Endodermal cell (in vitro differentiated cells): ENCODE measurements at regions not wholly inside any gene's neighbourhood (a gene's known extent, or its start where the extent isn't known, plus 50 kb on each side); places are given as distances from the start of the nearest gene placed in this dataset.

Source experiments
- DNase-seq: peaks from one replicate; pipeline ENCODE4 v3.0.0-alpha.2; 2017
- H3K27ac ChIP-seq: 2 replicates; pipeline ENCODE4 v1.5.1; 2013; ENCODE audit warnings: mild to moderate bottlenecking, low read depth, low read length, moderate library complexity
- H3K27me3 ChIP-seq: 2 replicates; pipeline ENCODE4 v1.6.1; 2013; ENCODE audit warnings: mild to moderate bottlenecking, low read length, moderate library complexity; ENCODE audit not compliant: insufficient read depth, control insufficient read depth, poor library complexity, severe bottlenecking
- H3K36me3 ChIP-seq: 2 replicates; pipeline ENCODE4 v1.7.0; 2013; ENCODE audit warnings: mild to moderate bottlenecking, low read length, moderate library complexity; ENCODE audit not compliant: control insufficient read depth, insufficient read depth
- H3K4me1 ChIP-seq: one replicate; pipeline ENCODE4 v1.7.0; 2013; ENCODE audit warnings: low read length; ENCODE audit not compliant: control insufficient read depth, insufficient read depth
- H3K4me3 ChIP-seq: 2 replicates; pipeline ENCODE4 v1.5.1; 2013; ENCODE audit warnings: mild to moderate bottlenecking, low read length, moderate library complexity
- H3K9ac ChIP-seq: 2 replicates; pipeline ENCODE4 v1.6.1; 2013; ENCODE audit warnings: mild to moderate bottlenecking, low read length, moderate library complexity; ENCODE audit not compliant: poor library complexity, severe bottlenecking; ENCODE audit errors: extremely low read depth
- H3K9me3 ChIP-seq: 2 replicates; pipeline ENCODE4 v1.6.1; 2013; ENCODE audit warnings: mild to moderate bottlenecking, low read length, moderate library complexity; ENCODE audit not compliant: control insufficient read depth
- H3K27ac Mint-ChIP-seq: 2 replicates; pipeline ENCODE4 v1.8.0; 2020; ENCODE audit warnings: mixed read lengths
- H3K27me3 Mint-ChIP-seq: 2 replicates; pipeline ENCODE4 v1.8.0; 2021; ENCODE audit warnings: mild to moderate bottlenecking, mixed read lengths; ENCODE audit not compliant: insufficient read depth
- H3K36me3 Mint-ChIP-seq: 2 replicates; pipeline ENCODE4 v1.8.0; 2020; ENCODE audit warnings: low read depth, mixed read lengths
- H3K4me1 Mint-ChIP-seq: 2 replicates; pipeline ENCODE4 v1.8.0; 2020; ENCODE audit warnings: mixed read lengths
- H3K4me3 Mint-ChIP-seq: 2 replicates; pipeline ENCODE4 v1.8.0; 2020; ENCODE audit warnings: mild to moderate bottlenecking, moderate library complexity, mixed read lengths
- H3K9me3 Mint-ChIP-seq: 2 replicates; pipeline ENCODE4 v1.8.0; 2020; ENCODE audit warnings: mild to moderate bottlenecking, mixed read lengths
- CTCF ChIP-seq: fragments of 200-600 bp; sonication (generic); conservative IDR thresholded peaks from 2 replicates; pipeline ENCODE4 v1.5.0; 2021; ENCODE audit warnings: antibody characterized with exemption, mild to moderate bottlenecking
- WGBS, 2 experiments: methylation state at CpG; one replicate each; pipeline versions ENCODE4 v1.1.5 to v1.1.7; 2013; ENCODE audit warnings: missing lambda C conversion rate in 2 of 2, mixed read lengths in 1 of 2; ENCODE audit not compliant: insufficient coverage in 1 of 2, insufficient read length in 1 of 2; 5-methylcytosine and 5-hydroxymethylcytosine counted together

DNA sequence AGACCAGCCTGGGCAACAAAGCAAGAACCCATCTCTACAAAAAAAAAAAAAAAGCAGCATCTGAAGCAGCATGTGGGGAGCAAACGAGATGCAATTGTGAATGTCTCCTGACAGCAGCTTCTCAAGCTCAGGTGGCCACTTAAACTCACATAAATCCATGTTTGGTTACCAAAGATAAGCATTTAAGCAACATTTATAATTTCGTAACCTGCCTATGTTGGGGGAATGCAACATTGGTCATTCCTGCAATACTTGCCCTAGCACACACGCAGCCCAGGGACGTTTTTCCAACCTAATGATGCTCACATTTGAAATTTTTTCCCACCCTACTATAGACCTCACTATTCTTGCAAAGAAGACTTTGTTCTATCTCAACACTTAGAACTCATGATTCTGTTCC is 113.3 kb downstream of the ZFP64 start:
- H3K9me3 Mint-ChIP-seq = no peaks in the 10 kb centered on the region
- H3K4me3 Mint-ChIP-seq = no peak overlapping the region
- H3K4me1 ChIP-seq = peaks cover 18% of the 10 kb centered on the region
- no peaks in the 10 kb centered on the region for H3K36me3 ChIP-seq
- no peak for DNase-seq
- TF ChIP-seq CTCF = no peak
- H3K27me3 ChIP-seq = no peaks in the 10 kb centered on the region
- no peaks in the 10 kb centered on the region for H3K36me3 Mint-ChIP-seq
- no peaks in the 10 kb centered on the region for H3K27me3 Mint-ChIP-seq
- no peaks in the 10 kb centered on the region for H3K9me3 ChIP-seq
- H3K27ac ChIP-seq = no peak overlapping the region
- 95 to 96% methylated on average over 4 of the region's 4 CpGs for WGBS, 2 experiments
- no peak overlapping the region for H3K27ac Mint-ChIP-seq
- H3K4me1 Mint-ChIP-seq = peaks cover 34% of the 10 kb centered on the region
- H3K9ac ChIP-seq = no peak overlapping the region
- no peak overlapping the region for H3K4me3 ChIP-seq

DNA sequence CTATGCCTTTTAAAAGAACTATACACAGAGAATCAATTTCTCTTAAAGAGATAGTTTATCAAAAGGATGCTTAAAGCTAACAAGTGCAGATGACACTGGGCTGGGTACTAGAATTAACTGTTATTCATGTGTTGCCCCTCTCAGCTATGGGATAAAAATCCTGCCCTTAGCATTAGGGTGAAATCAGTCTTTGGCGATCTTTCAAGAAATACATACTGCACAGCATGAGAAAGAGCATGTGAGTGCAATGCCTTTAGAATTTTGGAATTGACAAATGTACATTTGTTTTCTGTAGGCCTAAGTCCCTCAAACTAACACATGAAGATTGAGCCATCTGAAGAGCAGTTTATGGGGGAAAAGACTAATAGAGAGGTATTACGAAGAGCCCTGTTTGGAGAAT is 115.4 kb downstream of the ZFP64 start:
- H3K9me3 Mint-ChIP-seq = no peaks in the 10 kb centered on the region
- no peaks in the 10 kb centered on the region for H3K9me3 ChIP-seq
- H3K36me3 Mint-ChIP-seq = no peaks in the 10 kb centered on the region

DNA sequence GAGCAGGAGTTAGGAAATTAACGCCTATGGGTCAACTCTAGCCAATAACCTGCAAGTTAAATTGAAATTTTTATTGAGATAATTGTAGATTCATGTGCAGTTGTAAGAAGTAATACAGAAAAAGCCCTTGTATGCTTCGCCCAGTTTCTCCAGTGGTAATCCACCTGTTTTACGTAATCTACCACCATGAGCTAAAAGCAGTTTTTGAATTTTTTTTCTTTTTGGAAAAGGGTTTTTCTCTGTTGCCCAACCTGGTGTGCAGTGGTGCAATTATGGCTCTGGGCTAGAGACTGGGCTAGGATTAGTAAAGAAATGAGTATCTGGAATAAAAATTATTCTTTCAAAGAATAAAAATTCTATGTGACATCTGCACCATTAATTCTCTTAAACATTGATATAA is 116.2 kb downstream of the ZFP64 start:
- 95 to 100% methylated on average over 1 to 2 of the region's 3 CpGs for WGBS, 2 experiments
- Histone ChIP-seq H3K4me3 (no peak overlapping the region), H3K36me3 (no peaks in the 10 kb centered on the region), H3K4me1 (no peaks in the 10 kb centered on the region), H3K27ac (no peak overlapping the region), H3K9ac (no peak overlapping the region), H3K9me3 (no peaks in the 10 kb centered on the region), H3K27me3 (no peaks in the 10 kb centered on the region)
- DNase-seq = no peak
- Mint-ChIP-seq H3K4me3 (no peak overlapping the region), H3K27ac (no peak overlapping the region), H3K36me3 (no peaks in the 10 kb centered on the region), H3K27me3 (no peaks in the 10 kb centered on the region), H3K9me3 (no peaks in the 10 kb centered on the region), H3K4me1 (peaks cover 8% of the 10 kb centered on the region)
- no peak for TF ChIP-seq CTCF

More for the DNA sequence above, 115.4 kb downstream of the ZFP64 start:
- Histone ChIP-seq H3K4me3 (no peak overlapping the region), H3K9ac (no peak overlapping the region), H3K27me3 (no peaks in the 10 kb centered on the region), H3K4me1 (peaks cover 3% of the 10 kb centered on the region), H3K36me3 (no peaks in the 10 kb centered on the region), H3K27ac (no peak overlapping the region)
- WGBS, 2 experiments = 86 to 100% methylated on average over 2 of the region's 2 CpGs
- Mint-ChIP-seq H3K27ac (no peak overlapping the region), H3K27me3 (no peaks in the 10 kb centered on the region), H3K4me1 (peaks cover 12% of the 10 kb centered on the region), H3K4me3 (no peak overlapping the region)
- no peak for TF ChIP-seq CTCF
- DNase-seq = no peak
